ENCODE measurements at regions not wholly inside any gene's neighbourhood (a gene's known extent, or its start where the extent isn't known, plus 50 kb on each side); places are given as distances from the start of the nearest gene placed in this dataset.

- Histone ChIP-seq H3K4ac (ENCODE audit: low read depth, low read length) (no peak overlapping the region), H4K8ac (ENCODE audit: low read depth, low read length) (no peak overlapping the region), H2BK12ac (ENCODE audit: low read length) (no peak overlapping the region), H3K36me3 (ENCODE audit: control insufficient read depth in 1 of 2, insufficient read depth in 2 of 2, low read length in 2 of 2) (no peaks in the 10 kb centered on the region), H2AK5ac (ENCODE audit: low read length) (no peak overlapping the region), H2BK5ac (ENCODE audit: low read depth, low read length, poor library complexity) (no peak overlapping the region), H2AFZ (ENCODE audit: insufficient read depth, low read length, poor library complexity) (no peak overlapping the region), H3K23ac (ENCODE audit: low read length) (no peak overlapping the region), H3K4me2 (ENCODE audit: low read length) (no peak overlapping the region), H3K79me1 (ENCODE audit: low read length) (no peaks in the 10 kb centered on the region), H3K4me1 (ENCODE audit: control insufficient read depth in 1 of 2, insufficient read depth in 2 of 2, low read length in 2 of 2) (no peaks in the 10 kb centered on the region), H2BK120ac (ENCODE audit: insufficient read depth, low read length, poor library complexity) (no peak overlapping the region), H4K12ac (ENCODE audit: low read depth, low read length) (no peak overlapping the region), H3K4me3 (ENCODE audit: low read depth, low read length) (no peak overlapping the region), H3K79me2 (ENCODE audit: control insufficient read depth, insufficient read depth, low read length, poor library complexity) (no peaks in the 10 kb centered on the region), H3K27me3 (ENCODE audit: insufficient read depth, low read length) (no peaks in the 10 kb centered on the region), H3K9me3 (ENCODE audit: insufficient read depth, low read depth, low read length) (peaks cover 2% of the 10 kb centered on the region), H3K27ac (ENCODE audit: low read depth, low read length) (no peak overlapping the region), H4K91ac (ENCODE audit: low read depth, low read length) (no peak overlapping the region), H3K14ac (ENCODE audit: low read length) (no peak overlapping the region), H3K9ac (ENCODE audit: low read length) (no peak overlapping the region), H3K18ac (ENCODE audit: low read length) (no peak overlapping the region)
- DNase-seq: no peak
- WGBS (ENCODE audit: extremely low coverage, insufficient coverage, insufficient read length): no CpG with 5 or more reads among the region's 60 CpGs
Measured at GRCh38 chr18:72208920-72209676, 335.0 kb downstream of the CBLN2 start.

- Histone ChIP-seq H3K4ac (ENCODE audit: low read depth, low read length) (no peak overlapping the region), H2BK12ac (ENCODE audit: low read length) (no peak overlapping the region), H2AK5ac (ENCODE audit: low read length) (no peak overlapping the region), H3K4me3 (ENCODE audit: low read depth, low read length) (no peak overlapping the region), H4K91ac (ENCODE audit: low read depth, low read length) (no peak overlapping the region), H3K23ac (ENCODE audit: low read length) (no peak overlapping the region), H2BK120ac (ENCODE audit: insufficient read depth, low read length, poor library complexity) (no peak overlapping the region), H4K12ac (ENCODE audit: low read depth, low read length) (no peak overlapping the region), H3K79me2 (ENCODE audit: control insufficient read depth, insufficient read depth, low read length, poor library complexity) (no peaks in the 10 kb centered on the region), H2BK5ac (ENCODE audit: low read depth, low read length, poor library complexity) (no peak overlapping the region), H3K18ac (ENCODE audit: low read length) (no peak overlapping the region), H3K4me1 (ENCODE audit: control insufficient read depth in 1 of 2, insufficient read depth in 2 of 2, low read length in 2 of 2) (no peaks in the 10 kb centered on the region), H3K4me2 (ENCODE audit: low read length) (no peak overlapping the region), H3K27ac (ENCODE audit: low read depth, low read length) (no peak overlapping the region), H3K79me1 (ENCODE audit: low read length) (no peaks in the 10 kb centered on the region), H4K8ac (ENCODE audit: low read depth, low read length) (no peak overlapping the region), H3K36me3 (ENCODE audit: control insufficient read depth in 1 of 2, insufficient read depth in 2 of 2, low read length in 2 of 2) (no peaks in the 10 kb centered on the region), H3K9ac (ENCODE audit: low read length) (no peak overlapping the region), H2AFZ (ENCODE audit: insufficient read depth, low read length, poor library complexity) (no peak overlapping the region), H3K27me3 (ENCODE audit: insufficient read depth, low read length) (no peaks in the 10 kb centered on the region), H3K9me3 (ENCODE audit: insufficient read depth, low read depth, low read length) (peaks cover 2% of the 10 kb centered on the region), H3K14ac (ENCODE audit: low read length) (no peak overlapping the region)
- DNase-seq: no peak
- no CpG with 5 or more reads among the region's 6 CpGs for whole genome bisulfite sequencing (ENCODE audit: extremely low coverage, insufficient coverage, insufficient read length)
Measured at GRCh38 chr18:72207280-72207679, 336.9 kb downstream of the CBLN2 start.

DNA sequence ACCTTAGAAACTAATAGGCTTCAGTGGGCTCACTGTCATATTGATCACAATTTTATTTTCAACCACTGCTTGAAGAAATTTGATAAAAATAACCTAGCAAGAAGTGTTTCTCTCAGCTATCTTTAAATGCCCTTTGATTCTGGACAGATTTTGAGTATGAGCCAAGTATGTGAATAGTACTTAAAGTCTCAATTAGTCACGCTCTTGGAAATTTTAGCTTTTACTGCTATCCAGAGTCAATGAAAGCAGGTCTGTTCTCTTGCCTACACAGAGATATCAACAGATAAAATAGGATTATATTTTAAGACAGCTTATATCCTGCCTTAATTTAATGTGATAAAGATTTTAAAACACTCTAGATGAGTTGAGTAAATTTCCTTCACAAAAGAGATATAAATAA, 337.3 kb downstream of the CBLN2 start:
- no CpG with 5 or more reads among the region's 1 CpG for WGBS (ENCODE audit: extremely low coverage, insufficient coverage, insufficient read length)
- H3K23ac ChIP-seq (ENCODE audit: low read length): no peak overlapping the region
- no peak overlapping the region for H2BK5ac ChIP-seq (ENCODE audit: low read depth, low read length, poor library complexity)
- no peak overlapping the region for H3K9ac ChIP-seq (ENCODE audit: low read length)
- no peak overlapping the region for H2AFZ ChIP-seq (ENCODE audit: insufficient read depth, low read length, poor library complexity)
- no peak overlapping the region for H3K14ac ChIP-seq (ENCODE audit: low read length)
- H3K79me2 ChIP-seq (ENCODE audit: control insufficient read depth, insufficient read depth, low read length, poor library complexity): no peaks in the 10 kb centered on the region
- no peak overlapping the region for H2BK12ac ChIP-seq (ENCODE audit: low read length)
- H3K27me3 ChIP-seq (ENCODE audit: insufficient read depth, low read length): no peaks in the 10 kb centered on the region
- H3K27ac ChIP-seq (ENCODE audit: low read depth, low read length): no peak overlapping the region
- no peak overlapping the region for H4K12ac ChIP-seq (ENCODE audit: low read depth, low read length)
- H3K4me1 ChIP-seq (ENCODE audit: control insufficient read depth in 1 of 2, insufficient read depth in 2 of 2, low read length in 2 of 2): no peaks in the 10 kb centered on the region
- no peak overlapping the region for H3K18ac ChIP-seq (ENCODE audit: low read length)
- no peak overlapping the region for H2AK5ac ChIP-seq (ENCODE audit: low read length)
- no peaks in the 10 kb centered on the region for H3K36me3 ChIP-seq (ENCODE audit: control insufficient read depth in 1 of 2, insufficient read depth in 2 of 2, low read length in 2 of 2)
- no peak overlapping the region for H3K4ac ChIP-seq (ENCODE audit: low read depth, low read length)
- H3K79me1 ChIP-seq (ENCODE audit: low read length): no peaks in the 10 kb centered on the region
- H3K9me3 ChIP-seq (ENCODE audit: insufficient read depth, low read depth, low read length): peaks cover 2% of the 10 kb centered on the region
- H4K91ac ChIP-seq (ENCODE audit: low read depth, low read length): no peak overlapping the region
- no peak overlapping the region for H3K4me2 ChIP-seq (ENCODE audit: low read length)
- H3K4me3 ChIP-seq (ENCODE audit: low read depth, low read length): no peak overlapping the region
- no peak overlapping the region for H2BK120ac ChIP-seq (ENCODE audit: insufficient read depth, low read length, poor library complexity)
- no peak overlapping the region for H4K8ac ChIP-seq (ENCODE audit: low read depth, low read length)
- no peak for DNase-seq

- H3K9me3 ChIP-seq (ENCODE audit: insufficient read depth, low read depth, low read length): no peaks in the 10 kb centered on the region
- H3K4me3 ChIP-seq (ENCODE audit: low read depth, low read length): no peak overlapping the region
- H2BK120ac ChIP-seq (ENCODE audit: insufficient read depth, low read length, poor library complexity): no peak overlapping the region
- no peak overlapping the region for H2BK5ac ChIP-seq (ENCODE audit: low read depth, low read length, poor library complexity)
- no peak overlapping the region for H3K4me2 ChIP-seq (ENCODE audit: low read length)
- no peaks in the 10 kb centered on the region for H3K79me1 ChIP-seq (ENCODE audit: low read length)
- no peak overlapping the region for H2AFZ ChIP-seq (ENCODE audit: insufficient read depth, low read length, poor library complexity)
- no peak overlapping the region for H3K4ac ChIP-seq (ENCODE audit: low read depth, low read length)
- H3K18ac ChIP-seq (ENCODE audit: low read length): no peak overlapping the region
- H3K27me3 ChIP-seq (ENCODE audit: insufficient read depth, low read length): no peaks in the 10 kb centered on the region
- no peak overlapping the region for H3K9ac ChIP-seq (ENCODE audit: low read length)
- H4K91ac ChIP-seq (ENCODE audit: low read depth, low read length): no peak overlapping the region
- H3K4me1 ChIP-seq (ENCODE audit: control insufficient read depth in 1 of 2, insufficient read depth in 2 of 2, low read length in 2 of 2): no peaks in the 10 kb centered on the region
- no peak overlapping the region for H3K23ac ChIP-seq (ENCODE audit: low read length)
- H3K14ac ChIP-seq (ENCODE audit: low read length): no peak overlapping the region
- H3K36me3 ChIP-seq (ENCODE audit: control insufficient read depth in 1 of 2, insufficient read depth in 2 of 2, low read length in 2 of 2): no peaks in the 10 kb centered on the region
- H2BK12ac ChIP-seq (ENCODE audit: low read length): no peak overlapping the region
- H3K27ac ChIP-seq (ENCODE audit: low read depth, low read length): no peak overlapping the region
- H2AK5ac ChIP-seq (ENCODE audit: low read length): no peak overlapping the region
- no peak overlapping the region for H4K12ac ChIP-seq (ENCODE audit: low read depth, low read length)
- no peaks in the 10 kb centered on the region for H3K79me2 ChIP-seq (ENCODE audit: control insufficient read depth, insufficient read depth, low read length, poor library complexity)
- no peak overlapping the region for H4K8ac ChIP-seq (ENCODE audit: low read depth, low read length)
- no peak for DNase-seq
Measured at GRCh38 chr18:72201032-72201431, 343.1 kb downstream of the CBLN2 start.
